CD4-positive, alpha-beta T cell treated with Interferon alpha-2 for 1 hour (primary cell): ENCODE measurements at regions not wholly inside any gene's neighbourhood (a gene's known extent, or its start where the extent isn't known, plus 50 kb on each side); places are given as distances from the start of the nearest gene placed in this dataset.
"Not testable (repeated sequence)": the region's sequence is repeated elsewhere in the genome, so short reads cannot be mapped to it uniquely, and the experiment has no call there.

Source experiments
- DNase-seq, 2 donors: peaks; one replicate each; pipeline ENCODE4 v3.0.0-alpha.2; 2020 to 2022

DNA sequence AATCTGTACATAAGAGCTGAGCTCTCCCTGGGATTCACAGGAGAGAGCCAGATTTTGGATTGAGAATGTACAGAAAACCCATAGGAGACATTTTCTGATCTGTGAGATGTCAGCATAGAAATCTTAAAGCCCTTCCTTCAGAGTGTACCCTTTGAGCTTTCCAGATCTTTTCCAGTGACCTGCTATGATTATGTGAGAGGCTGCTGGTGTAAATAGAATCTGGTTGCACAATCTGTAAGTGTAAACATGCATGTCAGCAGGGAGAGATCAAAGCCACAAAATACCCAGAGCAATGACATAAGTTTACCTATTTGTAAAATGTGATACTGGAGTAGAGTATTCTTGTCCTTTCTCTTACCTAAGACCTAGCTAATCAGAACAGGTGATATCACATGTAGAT lies 471.9 kb downstream of the FOXD4L5 start:
- not testable (repeated sequence) for DNase-seq

DNA sequence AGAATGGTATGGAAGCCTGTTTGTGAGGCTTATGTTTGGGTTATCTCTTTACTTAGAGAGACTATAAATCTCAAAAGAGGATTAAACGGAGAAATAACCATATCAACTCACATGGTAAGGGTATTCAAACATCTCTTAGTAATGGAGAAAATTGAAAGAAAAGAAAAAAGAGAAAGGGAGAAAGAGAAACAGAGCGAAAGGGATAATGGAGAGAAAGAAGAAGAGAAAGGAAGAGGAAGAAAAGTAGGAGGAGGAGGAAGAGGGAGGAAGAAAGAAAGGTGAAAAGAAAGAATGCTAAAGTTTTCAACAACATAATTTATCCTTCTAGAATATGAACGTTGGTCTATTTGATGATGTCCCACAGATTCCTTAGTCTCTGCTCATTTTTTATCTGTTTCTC lies 506.3 kb downstream of the FOXD4L5 start:
- not testable (repeated sequence) for DNase-seq

DNA sequence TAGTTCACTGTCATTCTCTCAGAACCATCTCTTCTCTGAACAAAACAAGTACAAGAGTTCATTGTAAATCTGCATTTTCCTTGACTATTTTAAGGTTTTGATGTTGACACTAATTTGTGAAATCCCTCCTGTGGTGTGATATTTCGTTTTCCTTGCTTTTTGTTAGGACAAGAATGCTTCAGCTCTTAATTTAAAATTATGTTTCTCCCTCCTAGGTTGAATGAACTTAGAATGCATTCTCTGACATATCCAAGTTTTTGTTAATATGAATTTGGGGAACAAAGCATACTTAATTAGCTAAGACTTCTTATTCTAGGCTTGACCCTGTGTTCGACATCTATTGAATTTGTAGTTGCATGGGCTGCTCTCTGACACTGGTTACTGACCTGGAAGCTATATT lies 508.7 kb downstream of the FOXD4L5 start:
- not testable (repeated sequence) for DNase-seq

DNA sequence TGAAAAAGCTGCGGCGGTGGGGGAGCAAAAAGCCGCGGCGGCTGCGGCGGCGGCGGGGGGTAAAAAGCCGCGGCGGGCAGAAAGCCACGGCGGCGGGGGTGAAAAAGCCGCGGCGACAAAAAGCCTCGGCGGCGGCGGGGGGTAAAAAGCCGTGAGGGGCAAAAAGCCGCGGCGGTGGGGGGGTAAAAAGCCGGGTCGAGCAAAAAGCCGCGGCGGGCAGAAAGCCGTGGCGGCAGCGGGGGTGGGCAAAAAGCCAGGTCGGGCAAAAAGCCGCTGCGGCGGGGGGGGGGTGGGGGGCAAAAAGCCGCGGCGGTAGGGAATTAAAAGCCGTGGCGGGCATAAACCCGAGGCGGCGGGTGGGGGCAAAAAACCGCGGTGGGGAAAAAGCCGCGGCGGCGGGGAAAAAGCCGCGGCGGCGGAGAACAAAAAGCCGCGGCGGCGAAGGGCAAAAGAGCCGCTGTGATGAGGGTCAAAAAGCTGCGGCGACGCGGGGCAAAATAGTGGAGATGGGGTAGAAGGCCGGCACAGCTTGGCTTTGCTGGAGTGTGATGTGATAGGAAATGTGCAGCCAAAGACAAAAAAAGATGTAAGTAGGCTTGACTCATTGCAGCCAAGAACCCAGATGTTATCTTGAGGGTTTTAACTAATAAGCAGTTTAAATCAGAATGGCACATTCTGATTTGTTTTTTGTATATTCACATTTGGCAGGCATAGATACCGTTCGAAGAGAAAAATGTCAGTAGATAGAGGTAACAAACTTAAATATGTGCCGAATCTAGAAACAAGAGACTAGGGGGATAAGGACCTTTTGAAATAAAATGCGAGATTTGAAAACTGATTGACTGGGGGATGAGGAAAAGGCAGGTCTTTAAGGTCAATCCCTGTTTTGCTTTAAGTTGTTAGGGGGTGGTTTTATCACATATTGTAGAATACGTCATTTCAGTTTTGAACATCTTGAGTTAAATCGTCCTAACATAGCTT lies 509.9 kb downstream of the FOXD4L5 start:
- not testable (repeated sequence) for DNase-seq

DNA sequence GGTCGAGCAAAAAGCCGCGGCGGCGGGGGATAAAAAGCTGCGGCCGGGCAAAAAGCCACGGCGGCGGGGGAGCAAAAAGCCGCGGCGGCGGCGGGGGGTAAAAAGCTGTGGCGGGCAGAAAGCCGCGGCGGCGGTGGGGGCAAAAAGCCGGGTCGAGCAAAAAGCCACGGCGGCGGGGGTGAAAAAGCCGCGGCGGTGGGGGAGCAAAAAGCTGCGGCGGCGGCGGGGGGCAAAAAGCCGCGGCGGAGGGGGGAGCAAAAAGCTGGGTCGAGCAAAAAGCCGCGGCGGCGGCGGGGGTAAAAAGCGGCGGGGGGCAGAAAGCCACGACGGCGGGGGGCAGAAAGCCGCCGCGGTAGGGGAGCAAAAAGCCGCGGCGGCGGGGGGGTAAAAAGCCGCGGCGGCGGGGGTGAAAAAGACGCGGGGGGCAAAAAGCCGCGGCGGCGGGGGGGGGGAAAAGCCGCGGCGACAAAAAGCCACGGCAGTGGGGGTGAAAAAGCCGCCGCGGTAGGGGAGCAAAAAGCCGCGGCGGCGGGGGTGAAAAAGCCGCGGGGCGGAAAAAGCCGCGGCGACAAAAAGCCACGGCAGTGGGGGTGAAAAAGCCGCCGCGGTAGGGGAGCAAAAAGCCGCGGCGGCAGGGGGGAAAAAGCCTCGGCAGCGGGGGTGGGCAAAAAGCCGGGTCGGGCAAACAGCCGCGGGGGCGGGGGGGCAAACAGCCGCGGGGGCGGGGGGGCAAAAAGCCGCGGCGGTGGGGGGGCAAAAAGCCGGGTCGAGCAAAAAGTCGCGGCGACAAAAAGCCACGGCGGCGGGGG lies 510.8 kb downstream of the FOXD4L5 start:
- DNase-seq, result peak in 1 of 2 donors; percentile 24

DNA sequence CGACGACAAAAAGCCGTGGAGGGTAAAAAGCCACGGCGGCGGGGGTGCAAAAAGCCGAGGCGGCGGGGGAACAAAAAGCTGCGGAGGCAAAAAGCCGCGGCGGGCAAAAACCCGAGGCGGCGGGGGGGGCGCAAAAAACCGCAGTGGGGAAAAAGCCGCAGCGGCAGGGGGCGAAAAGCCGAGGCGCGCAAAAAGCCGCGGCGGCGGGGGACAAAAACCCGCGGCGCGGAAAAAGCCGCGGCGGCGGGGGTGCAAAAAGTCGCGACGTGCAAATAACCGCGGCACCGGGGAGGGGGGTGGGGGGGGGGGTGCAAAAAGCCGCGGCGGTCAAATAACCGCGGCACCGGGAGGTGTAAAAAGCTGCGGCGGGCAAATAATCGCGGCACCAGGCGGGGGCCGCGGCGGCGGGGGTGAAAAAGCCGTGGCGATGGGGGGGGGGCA lies 511.5 kb downstream of the FOXD4L5 start:
- DNase-seq, result peak in 1 of 2 donors; percentile 32

DNA sequence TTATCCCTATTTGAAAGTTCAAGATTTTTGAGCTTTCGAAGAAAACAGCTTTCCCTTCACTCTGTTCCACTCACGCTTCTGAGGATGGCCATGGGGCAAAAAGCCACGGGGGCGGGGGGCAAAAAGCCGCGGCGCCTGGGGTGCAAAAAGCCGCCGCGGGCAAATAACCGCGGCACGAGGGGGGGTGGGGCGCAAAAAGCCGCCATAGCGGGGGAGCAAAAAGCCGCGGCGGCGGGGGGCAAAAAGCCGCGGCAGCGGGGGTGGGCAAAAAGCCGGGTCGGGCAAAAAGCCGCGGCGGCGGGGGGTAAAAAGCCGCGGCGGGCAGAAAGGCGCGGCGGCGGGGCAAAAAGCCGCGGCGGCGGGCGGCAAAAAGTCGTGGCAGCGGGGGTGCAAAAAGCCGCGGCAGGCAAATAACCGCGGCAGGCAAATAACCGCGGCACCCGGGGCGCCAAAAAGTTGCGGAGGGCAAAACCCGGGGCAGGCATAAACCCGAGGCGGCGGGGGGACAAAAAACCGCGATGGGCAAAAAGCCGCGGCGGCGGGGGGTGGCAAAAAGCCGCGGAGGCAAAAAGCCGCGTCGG lies 512.2 kb downstream of the FOXD4L5 start:
- not testable (repeated sequence) for DNase-seq

DNA sequence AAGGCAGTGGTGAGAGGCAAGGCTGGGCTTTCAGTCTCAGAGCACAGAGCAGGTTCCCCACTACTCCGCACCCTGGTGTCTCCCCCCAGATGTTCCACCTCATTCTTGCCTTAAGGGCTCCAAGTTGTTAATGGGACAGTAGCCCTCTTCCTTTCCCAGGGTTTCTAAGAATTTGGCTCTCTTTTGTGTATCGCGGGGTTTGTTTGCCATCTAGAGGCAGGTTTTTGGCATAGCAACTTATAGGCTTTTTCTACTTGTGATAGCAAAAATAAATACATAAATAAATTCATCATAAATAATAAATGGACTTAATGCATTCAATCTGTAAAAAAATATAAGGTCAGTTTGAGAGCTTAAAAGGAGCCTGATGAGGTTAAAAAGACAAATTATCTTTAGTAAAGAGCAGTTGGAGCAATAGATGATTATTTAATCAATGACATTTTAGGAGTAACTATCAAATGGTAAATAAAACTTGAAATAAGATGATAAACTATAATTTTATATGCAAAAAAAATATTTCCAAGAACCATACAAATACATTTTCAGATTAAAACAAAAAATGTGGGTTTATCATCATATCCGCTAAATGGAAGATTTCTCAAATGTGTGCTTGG lies 512.8 kb downstream of the FOXD4L5 start:
- DNase-seq, result peak in 1 of 2 donors; percentile 42
